K562 (cell line): ENCODE measurements at regions not wholly inside any gene's neighbourhood (a gene's known extent, or its start where the extent isn't known, plus 50 kb on each side); places are given as distances from the start of the nearest gene placed in this dataset.

Source experiments
- ATAC-seq: fragments of 200-7000 bp; cut with Tn5 transposase; 3 replicates; pipeline ENCODE4 v1.9.1; 2020; ENCODE audit warnings: moderate library complexity
- BruUV-seq: library from RNA; stranded (reverse); fragments of 400-500 nt; replicated peaks from 2 replicates; lab custom pipeline; 2021; lab: Mats Ljungman, UMichigan
- CTCF ChIA-PET: fragments of 300-600 bp; formaldehyde crosslinking; extraction: SDS; loops from one replicate; lab custom pipeline; 2021; ENCODE audit warnings: low intra/inter-chr PET ratio; lab: Yijun Ruan, JAX
- POLR2A ChIA-PET: fragments of 300-600, 350-650 bp; sonication (Branson Sonifier 250); formaldehyde crosslinking; extraction: SDS; loops from one replicate; lab custom pipeline; 2021; ENCODE audit warnings: antibody characterized with exemption, inconsistent platforms; lab: Yijun Ruan, JAX
- DNase-seq, 4 experiments: peaks; one replicate each; pipeline versions ENCODE4 v3.0.0 to v3.0.0-alpha.2; 2011 to 2018; ENCODE audit warnings: low spot score in 3 of 4, mixed read lengths in 3 of 4; ENCODE audit errors: extremely low read depth in 1 of 4
- FAIRE-seq: peaks from 2 replicates; lab custom pipeline; 2011; peaks lifted over from hg19 to GRCh38; lab: Jason Lieb, UNC
- H2AFZ ChIP-seq: 2 replicates; pipeline ENCODE4 v1.6.0; 2011; ENCODE audit warnings: low read depth, low read length, control low read depth, inconsistent platforms
- H3K27ac ChIP-seq: fragments of 200-600 bp; 3 replicates; pipeline ENCODE4 v1.8.0; 2011; ENCODE audit warnings: low read depth, mild to moderate bottlenecking, control low read depth, inconsistent platforms, low read length, moderate library complexity, mixed read lengths; ENCODE audit errors: extremely low read depth
- H3K27me3 ChIP-seq, 2 experiments: fragments of 300-600 bp in 1 of 2; 2 replicates in 1 of 2; 3 replicates in 1 of 2; pipeline versions ENCODE4 v1.6.0 to v1.8.0; 2011; ENCODE audit warnings: inconsistent platforms in 2 of 2, low read length in 2 of 2, mild to moderate bottlenecking in 1 of 2, mixed read lengths in 1 of 2, moderate library complexity in 1 of 2; ENCODE audit not compliant: control insufficient read depth in 2 of 2, insufficient read depth in 2 of 2
- H3K36me3 ChIP-seq: fragments of 300-600 bp; 3 replicates; pipeline ENCODE4 v1.8.0; 2011; ENCODE audit warnings: mild to moderate bottlenecking, low read length, inconsistent platforms; ENCODE audit not compliant: control insufficient read depth, insufficient read depth
- H3K4me1 ChIP-seq, 2 experiments: fragments of 200-600 bp in 1 of 2; replicated peaks in 1 of 2; 2 replicates in 1 of 2; 3 replicates in 1 of 2; pipeline versions ENCODE4 v1.5.1 to v1.8.0; 2011; ENCODE audit warnings: inconsistent platforms in 2 of 2, low read length in 2 of 2, mild to moderate bottlenecking in 1 of 2, mixed read lengths in 1 of 2, moderate library complexity in 1 of 2; ENCODE audit not compliant: control insufficient read depth in 2 of 2, insufficient read depth in 2 of 2
- H3K4me2 ChIP-seq: 2 replicates; pipeline ENCODE4 v1.6.1; 2011; ENCODE audit warnings: low read length, control low read depth, inconsistent platforms, mixed read lengths; ENCODE audit not compliant: insufficient read depth
- H3K4me3 ChIP-seq: fragments of 200-600 bp; sonication (generic), shearing (Covaris generic); 2 replicates; pipeline ENCODE4 v1.5.1; 2016; ENCODE audit warnings: control low read depth, inconsistent platforms
- H3K79me2 ChIP-seq: fragments of 200-600 bp; 3 replicates; pipeline ENCODE4 v1.8.0; 2011; ENCODE audit warnings: low read length, inconsistent platforms; ENCODE audit not compliant: control insufficient read depth, insufficient read depth
- H3K9ac ChIP-seq, 2 experiments: 2 replicates each; pipeline versions ENCODE4 v1.6.0 to v1.6.1; 2011; ENCODE audit warnings: low read depth in 2 of 2, low read length in 2 of 2, control low read depth in 1 of 2, inconsistent platforms in 1 of 2, mild to moderate bottlenecking in 1 of 2, mixed read lengths in 1 of 2; ENCODE audit not compliant: insufficient read depth in 1 of 2
- H3K9me1 ChIP-seq: one replicate; pipeline ENCODE4 v1.6.0; 2011; ENCODE audit warnings: inconsistent platforms, mild to moderate bottlenecking, low read length, moderate library complexity; ENCODE audit not compliant: control insufficient read depth, insufficient read depth
- H3K9me3 ChIP-seq: replicated peaks from 2 replicates; pipeline ENCODE4 v1.5.1; 2011; ENCODE audit warnings: low read depth, low read length, inconsistent platforms; ENCODE audit not compliant: control insufficient read depth, insufficient read depth
- H4K20me1 ChIP-seq: replicated peaks from 2 replicates; pipeline ENCODE4 v1.6.1; 2011; ENCODE audit warnings: low read length, inconsistent platforms, mixed read lengths; ENCODE audit not compliant: control insufficient read depth, insufficient read depth
- ASH1L ChIP-seq: fragments of 450-650 bp; IDR thresholded peaks from 2 replicates; pipeline ENCODE4 v1.6.1; 2018; ENCODE audit warnings: borderline replicate concordance, mild to moderate bottlenecking, low read depth; ENCODE audit not compliant: partially characterized antibody
- CBX1 ChIP-seq: sonication (generic); IDR thresholded peaks from 2 replicates; pipeline ENCODE4 v1.6.1; 2016; ENCODE audit warnings: antibody characterized with exemption, low read depth, mild to moderate bottlenecking
- EZH2 ChIP-seq: IDR thresholded peaks from 2 replicates; pipeline ENCODE4 v1.6.1; 2012; ENCODE audit warnings: low read depth, mild to moderate bottlenecking, inconsistent platforms, low read length, borderline replicate concordance
- FOXA3 ChIP-seq, 2 experiments: fragments of 450-650 bp in 1 of 2; sonication (generic) in 1 of 2; formaldehyde crosslinking; IDR thresholded peaks in 1 of 2; conservative IDR thresholded peaks in 1 of 2; 2 replicates each; pipeline versions ENCODE4 v1.4.0 to v1.8.0; 2020 to 2022; ENCODE audit warnings: mild to moderate bottlenecking in 2 of 2, missing genetic modification reagents in 1 of 2
- MXI1 ChIP-seq: IDR thresholded peaks from 2 replicates; pipeline ENCODE4 v1.6.1; 2011; ENCODE audit warnings: low read depth, mild to moderate bottlenecking, improper control_type of control experiment, low read length
- NR2F6 ChIP-seq: fragments of 450-650 bp; formaldehyde crosslinking; IDR thresholded peaks from 2 replicates; pipeline ENCODE4 v1.4.0; 2020; ENCODE audit warnings: mild to moderate bottlenecking
- SIX5 ChIP-seq, 2 experiments: IDR thresholded peaks; 2 replicates each; pipeline ENCODE4 v1.6.1; 2011; ENCODE audit warnings: low read length in 2 of 2, borderline replicate concordance in 1 of 2, low read depth in 1 of 2, mild to moderate bottlenecking in 1 of 2, moderate library complexity in 1 of 2; ENCODE audit not compliant: insufficient read depth in 1 of 2
- SMARCC2 ChIP-seq: fragments of 450-650 bp; IDR thresholded peaks from 2 replicates; pipeline ENCODE4 v1.6.1; 2017; ENCODE audit warnings: antibody characterized with exemption, moderate library complexity, mild to moderate bottlenecking, low read depth
- SNIP1 ChIP-seq: fragments of 450-650 bp; IDR thresholded peaks from 2 replicates; pipeline ENCODE4 v1.7.1; 2017; ENCODE audit warnings: low read depth, mild to moderate bottlenecking
- XRCC3 ChIP-seq: fragments of 450-650 bp; IDR thresholded peaks from 2 replicates; pipeline ENCODE4 v1.6.1; 2017; ENCODE audit warnings: mild to moderate bottlenecking, moderate library complexity
- WGBS: fragments of 100-300 bp; shearing (Covaris generic); methylation state at CpG from one replicate; pipeline ENCODE4 v1.1.6; 2016; ENCODE audit warnings: low coverage, mixed read lengths; ENCODE audit not compliant: insufficient coverage; ENCODE audit errors: missing lambda C conversion rate; 5-methylcytosine and 5-hydroxymethylcytosine counted together
- in situ Hi-C: fragments of 300-500 bp; cut with MboI; formaldehyde crosslinking; loops from 4 replicates; pipeline ENCODE4 v1.15.0; 2018; ENCODE audit warnings: inconsistent platforms, mixed read lengths
- intact Hi-C: fragments of 100-400 bp; cut with micrococcal nuclease; formaldehyde crosslinking; loops from 2 replicates; pipeline ENCODE4 v1.14.2; 2022
- TF ChIP-seq, protein P1 (sequence below), 2 experiments: IDR thresholded peaks; 2 replicates each; pipeline ENCODE4 v1.6.1; 2011; ENCODE audit warnings: borderline replicate concordance in 1 of 2, control low read depth in 1 of 2, low read depth in 1 of 2, low read length in 1 of 2, mild to moderate bottlenecking in 1 of 2, mixed read lengths in 1 of 2, moderate library complexity in 1 of 2; ENCODE audit not compliant: insufficient read depth in 1 of 2, insufficient read length in 1 of 2, poor library complexity in 1 of 2, severe bottlenecking in 1 of 2; ENCODE audit errors: extremely low read depth in 1 of 2
- TF ChIP-seq, protein P2 (sequence below): sonication (generic); formaldehyde crosslinking; IDR thresholded peaks from 2 replicates; pipeline ENCODE4 v1.8.0; 2022; ENCODE audit warnings: missing genetic modification reagents, mild to moderate bottlenecking, moderate library complexity, borderline replicate concordance
- TF ChIP-seq, protein P3 (sequence below), 2 experiments: IDR thresholded peaks in 1 of 2; conservative IDR thresholded peaks in 1 of 2; 2 replicates each; pipeline ENCODE4 v1.6.1; 2016; ENCODE audit warnings: low read depth in 2 of 2, mild to moderate bottlenecking in 1 of 2, missing compliant biosample characterization in 1 of 2, missing genetic modification characterization in 1 of 2, moderate library complexity in 1 of 2
- TF ChIP-seq, protein P4 (sequence below): sonication (generic); formaldehyde crosslinking; IDR thresholded peaks from 2 replicates; pipeline ENCODE4 v1.8.1; 2022; ENCODE audit warnings: missing genetic modification reagents

DNA sequence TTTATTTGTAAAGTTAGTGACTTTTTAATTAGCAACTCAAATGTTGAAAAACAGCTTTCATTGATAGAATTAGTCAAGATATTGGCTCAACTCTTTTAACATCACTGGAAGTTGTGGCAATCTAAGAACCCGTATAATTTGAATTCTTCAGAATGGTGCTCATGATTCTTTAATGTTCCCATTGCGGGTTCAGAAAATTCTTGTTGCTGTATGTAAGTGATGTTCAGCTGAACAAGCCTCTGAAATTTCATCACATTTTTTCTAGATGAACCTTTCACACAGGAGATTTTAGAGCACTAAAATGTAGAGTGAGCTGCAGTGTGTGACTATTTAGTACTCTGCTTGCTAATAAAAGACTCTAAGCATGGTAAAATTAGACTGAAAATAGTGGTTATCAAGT lies 1317.7 kb downstream of the FSTL5 start:
- WGBS: 0% methylated on average over 2 of the region's 2 CpGs
- in situ Hi-C loops: no loop called here
- H3K4me2 ChIP-seq: no peak overlapping the region
- no peaks in the 10 kb centered on the region for H3K27me3 ChIP-seq
- intact Hi-C loops: no loop called here
- no peak for FAIRE-seq
- no peaks in the 10 kb centered on the region for H3K9me1 ChIP-seq
- no peak for ATAC-seq
- TF ChIP-seq, protein P1, sequence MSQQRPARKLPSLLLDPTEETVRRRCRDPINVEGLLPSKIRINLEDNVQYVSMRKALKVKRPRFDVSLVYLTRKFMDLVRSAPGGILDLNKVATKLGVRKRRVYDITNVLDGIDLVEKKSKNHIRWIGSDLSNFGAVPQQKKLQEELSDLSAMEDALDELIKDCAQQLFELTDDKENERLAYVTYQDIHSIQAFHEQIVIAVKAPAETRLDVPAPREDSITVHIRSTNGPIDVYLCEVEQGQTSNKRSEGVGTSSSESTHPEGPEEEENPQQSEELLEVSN (IDR thresholded peaks at IDR 0.05; ENCODE audit: borderline replicate concordance in 1 of 2, extremely low read depth in 1 of 2, insufficient read depth in 1 of 2, insufficient read length in 1 of 2, low read depth in 1 of 2, low read length in 1 of 2, poor library complexity in 1 of 2, severe bottlenecking in 1 of 2): no peak
- TF ChIP-seq NR2F6: no peak
- TF ChIP-seq, protein P2, sequence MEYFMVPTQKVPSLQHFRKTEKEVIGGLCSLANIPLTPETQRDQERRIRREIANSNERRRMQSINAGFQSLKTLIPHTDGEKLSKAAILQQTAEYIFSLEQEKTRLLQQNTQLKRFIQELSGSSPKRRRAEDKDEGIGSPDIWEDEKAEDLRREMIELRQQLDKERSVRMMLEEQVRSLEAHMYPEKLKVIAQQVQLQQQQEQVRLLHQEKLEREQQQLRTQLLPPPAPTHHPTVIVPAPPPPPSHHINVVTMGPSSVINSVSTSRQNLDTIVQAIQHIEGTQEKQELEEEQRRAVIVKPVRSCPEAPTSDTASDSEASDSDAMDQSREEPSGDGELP (CRISPR knock-in tag): no peak
- TF ChIP-seq, protein P3, sequence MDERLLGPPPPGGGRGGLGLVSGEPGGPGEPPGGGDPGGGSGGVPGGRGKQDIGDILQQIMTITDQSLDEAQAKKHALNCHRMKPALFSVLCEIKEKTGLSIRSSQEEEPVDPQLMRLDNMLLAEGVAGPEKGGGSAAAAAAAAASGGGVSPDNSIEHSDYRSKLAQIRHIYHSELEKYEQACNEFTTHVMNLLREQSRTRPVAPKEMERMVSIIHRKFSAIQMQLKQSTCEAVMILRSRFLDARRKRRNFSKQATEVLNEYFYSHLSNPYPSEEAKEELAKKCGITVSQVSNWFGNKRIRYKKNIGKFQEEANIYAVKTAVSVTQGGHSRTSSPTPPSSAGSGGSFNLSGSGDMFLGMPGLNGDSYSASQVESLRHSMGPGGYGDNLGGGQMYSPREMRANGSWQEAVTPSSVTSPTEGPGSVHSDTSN (CRISPR knock-in tag; IDR thresholded peaks at IDR 0.05; ENCODE audit: low read depth): no peak
- TF ChIP-seq, protein P3 (tag; conservative IDR thresholded peaks at IDR 0.05; ENCODE audit: low read depth): no peak
- no peak for TF ChIP-seq CBX1
- no peak for TF ChIP-seq ASH1L
- TF ChIP-seq, protein P4, sequence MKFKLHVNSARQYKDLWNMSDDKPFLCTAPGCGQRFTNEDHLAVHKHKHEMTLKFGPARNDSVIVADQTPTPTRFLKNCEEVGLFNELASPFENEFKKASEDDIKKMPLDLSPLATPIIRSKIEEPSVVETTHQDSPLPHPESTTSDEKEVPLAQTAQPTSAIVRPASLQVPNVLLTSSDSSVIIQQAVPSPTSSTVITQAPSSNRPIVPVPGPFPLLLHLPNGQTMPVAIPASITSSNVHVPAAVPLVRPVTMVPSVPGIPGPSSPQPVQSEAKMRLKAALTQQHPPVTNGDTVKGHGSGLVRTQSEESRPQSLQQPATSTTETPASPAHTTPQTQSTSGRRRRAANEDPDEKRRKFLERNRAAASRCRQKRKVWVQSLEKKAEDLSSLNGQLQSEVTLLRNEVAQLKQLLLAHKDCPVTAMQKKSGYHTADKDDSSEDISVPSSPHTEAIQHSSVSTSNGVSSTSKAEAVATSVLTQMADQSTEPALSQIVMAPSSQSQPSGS (CRISPR knock-in tag): no peak
- no peak for TF ChIP-seq MXI1
- TF ChIP-seq FOXA3 (CRISPR knock-in tag; conservative IDR thresholded peaks at IDR 0.05 in 1 of 2, IDR thresholded peaks at IDR 0.05 in 1 of 2): no peak
- no peak for TF ChIP-seq EZH2
- no peak for TF ChIP-seq SMARCC2
- TF ChIP-seq SNIP1: no peak
- no peak for TF ChIP-seq XRCC3
- no peak for TF ChIP-seq SIX5 (IDR thresholded peaks at IDR 0.05; ENCODE audit: borderline replicate concordance in 1 of 2, insufficient read depth in 1 of 2, low read depth in 1 of 2, low read length in 2 of 2)
- no peaks in the 10 kb centered on the region for H3K79me2 ChIP-seq
- H2AFZ ChIP-seq: no peak overlapping the region
- no peak overlapping the region for H3K4me3 ChIP-seq
- BruUV-seq: no TSS peak
- no peaks in the 10 kb centered on the region for H3K9me3 ChIP-seq
- ChIA-PET CTCF (no interaction called here), POLR2A (no interaction called here)
- H3K27ac ChIP-seq: no peak overlapping the region
- no peak overlapping the region for H3K9ac ChIP-seq
- DNase-seq: no peak
- H4K20me1 ChIP-seq: no peaks in the 10 kb centered on the region
- H3K36me3 ChIP-seq: no peaks in the 10 kb centered on the region
- H3K4me1 ChIP-seq: no peaks in the 10 kb centered on the region
